ENCODE measurements at regions not wholly inside any gene's neighbourhood (a gene's known extent, or its start where the extent isn't known, plus 50 kb on each side); places are given as distances from the start of the nearest gene placed in this dataset.
"Not testable (repeated sequence)": the region's sequence is repeated elsewhere in the genome, so short reads cannot be mapped to it uniquely, and the experiment has no call there.

GRCh38 chr13:33659466-33659865 is 158.5 kb upstream of the RFC3 start:
- no peak for TF ChIP-seq CTCF (IDR thresholded peaks at IDR 0.05)
- DNase-seq (ENCODE audit: low spot score): no peak
- H3K4me3 ChIP-seq: no peak overlapping the region
- H3K27ac ChIP-seq: no peak overlapping the region

GRCh38 chr13:33659894-33660293 is 158.1 kb upstream of the RFC3 start:
- no peak overlapping the region for H3K4me3 ChIP-seq
- no peak overlapping the region for H3K27ac ChIP-seq
- DNase-seq (ENCODE audit: low spot score): no peak
- no peak for TF ChIP-seq CTCF (IDR thresholded peaks at IDR 0.05)

GRCh38 chr13:33662392-33662791 is 155.6 kb upstream of the RFC3 start:
- Histone ChIP-seq H3K27ac (no peak overlapping the region), H3K4me3 (no peak overlapping the region)
- TF ChIP-seq CTCF (IDR thresholded peaks at IDR 0.05): no peak
- no peak for DNase-seq (ENCODE audit: low spot score)

- H3K27ac ChIP-seq: no peak overlapping the region
- DNase-seq (ENCODE audit: low spot score): no peak
- no peak overlapping the region for H3K4me3 ChIP-seq
- no peak for TF ChIP-seq CTCF (IDR thresholded peaks at IDR 0.05)
Measured at GRCh38 chr13:33665626-33666175, 152.2 kb upstream of the RFC3 start.

GRCh38 chr13:33671560-33671959 is 146.4 kb upstream of the RFC3 start:
- no peak overlapping the region for H3K27ac ChIP-seq
- no peak overlapping the region for H3K4me3 ChIP-seq
- TF ChIP-seq CTCF (IDR thresholded peaks at IDR 0.05): no peak
- DNase-seq (ENCODE audit: low spot score): no peak

GRCh38 chr13:33672022-33672421 is 145.9 kb upstream of the RFC3 start:
- DNase-seq (ENCODE audit: low spot score); H3K27ac ChIP-seq; H3K4me3 ChIP-seq: not testable (repeated sequence)

GRCh38 chr13:33676045-33676989 is 141.6 kb upstream of the RFC3 start:
- peak overlapping the region; percentile 68 for H3K4me3 ChIP-seq
- H3K27ac ChIP-seq: peak overlapping the region in 1 of 2 donors; percentile 32
- no peak for TF ChIP-seq CTCF (IDR thresholded peaks at IDR 0.05)
- DNase-seq (ENCODE audit: low spot score): no peak

Measured in coronary artery (tissue), 2 donors.